Loucy (cell line): ENCODE measurements at regions not wholly inside any gene's neighbourhood (a gene's known extent, or its start where the extent isn't known, plus 50 kb on each side); places are given as distances from the start of the nearest gene placed in this dataset.

ENCODE experiments used
- H2AFZ ChIP-seq: fragments of 200-600 bp; sonication (generic); 2 replicates; pipeline ENCODE4 v1.6.0; 2016; ENCODE audit warnings: antibody characterized with exemption, mild to moderate bottlenecking, low read length, moderate library complexity
- H3F3A ChIP-seq: fragments of 200-600 bp; 2 replicates; pipeline ENCODE4 v1.6.0; 2016; ENCODE audit warnings: antibody characterized with exemption, low read depth, mild to moderate bottlenecking
- H3K27me3 ChIP-seq: fragments of 200-600 bp; sonication (generic); 2 replicates; pipeline ENCODE4 v1.6.1; 2014; ENCODE audit warnings: low read length, mild to moderate bottlenecking; ENCODE audit not compliant: insufficient read depth, poor library complexity, severe bottlenecking
- H3K36me3 ChIP-seq: fragments of 200-600 bp; sonication (generic); 2 replicates; pipeline ENCODE4 v1.6.1; 2016; ENCODE audit warnings: low read length; ENCODE audit not compliant: insufficient read depth
- H3K4me1 ChIP-seq: fragments of 200-600 bp; sonication (generic); 2 replicates; pipeline ENCODE4 v1.5.1; 2014; ENCODE audit warnings: low read length, mild to moderate bottlenecking; ENCODE audit not compliant: insufficient read depth, poor library complexity, severe bottlenecking
- H3K4me2 ChIP-seq: fragments of 200-600 bp; sonication (generic); 2 replicates; pipeline ENCODE4 v1.6.0; 2014; ENCODE audit warnings: antibody characterized with exemption, low read length, low read depth, mild to moderate bottlenecking; ENCODE audit not compliant: poor library complexity, severe bottlenecking
- H3K4me3 ChIP-seq: fragments of 200-600 bp; sonication (generic); 2 replicates; pipeline ENCODE4 v1.5.1; 2014; ENCODE audit warnings: low read length, mild to moderate bottlenecking, mixed read lengths; ENCODE audit not compliant: poor library complexity, severe bottlenecking
- H3K79me2 ChIP-seq: fragments of 200-600 bp; sonication (generic); 2 replicates; pipeline ENCODE4 v1.6.1; 2014; ENCODE audit warnings: low read length; ENCODE audit not compliant: insufficient read depth
- H3K9ac ChIP-seq: fragments of 200-600 bp; sonication (generic); 2 replicates; pipeline ENCODE4 v1.6.0; 2014; ENCODE audit warnings: mild to moderate bottlenecking, low read depth, low read length, moderate library complexity; ENCODE audit not compliant: poor library complexity, severe bottlenecking
- H3K9me2 ChIP-seq: fragments of 200-600 bp; sonication (generic); replicated peaks from 2 replicates; pipeline ENCODE4 v1.6.1; 2016; ENCODE audit warnings: low read depth, low read length, mixed read lengths
- H3K9me3 ChIP-seq: fragments of 200-600 bp; sonication (generic); 2 replicates; pipeline ENCODE4 v1.6.1; 2014; ENCODE audit warnings: mild to moderate bottlenecking, antibody characterized with exemption, low read length, low read depth; ENCODE audit not compliant: insufficient read depth
- H4K20me1 ChIP-seq: fragments of 200-600 bp; sonication (generic); 2 replicates; pipeline ENCODE4 v1.6.0; 2014; ENCODE audit warnings: antibody characterized with exemption, low read length, mild to moderate bottlenecking; ENCODE audit not compliant: insufficient read depth, poor library complexity, severe bottlenecking
- EZH2phosphoT487 ChIP-seq: fragments of 200-600 bp; IDR thresholded peaks from 2 replicates; pipeline ENCODE4 v1.6.1; 2018; ENCODE audit warnings: antibody characterized with exemption, mild to moderate bottlenecking, moderate library complexity, borderline replicate concordance
- TF ChIP-seq, protein P1 (sequence below): fragments of 200-600 bp; sonication (generic); conservative IDR thresholded peaks from 2 replicates; pipeline ENCODE4 v1.5.1; 2014; ENCODE audit warnings: mild to moderate bottlenecking, antibody characterized with exemption, low read length

DNA sequence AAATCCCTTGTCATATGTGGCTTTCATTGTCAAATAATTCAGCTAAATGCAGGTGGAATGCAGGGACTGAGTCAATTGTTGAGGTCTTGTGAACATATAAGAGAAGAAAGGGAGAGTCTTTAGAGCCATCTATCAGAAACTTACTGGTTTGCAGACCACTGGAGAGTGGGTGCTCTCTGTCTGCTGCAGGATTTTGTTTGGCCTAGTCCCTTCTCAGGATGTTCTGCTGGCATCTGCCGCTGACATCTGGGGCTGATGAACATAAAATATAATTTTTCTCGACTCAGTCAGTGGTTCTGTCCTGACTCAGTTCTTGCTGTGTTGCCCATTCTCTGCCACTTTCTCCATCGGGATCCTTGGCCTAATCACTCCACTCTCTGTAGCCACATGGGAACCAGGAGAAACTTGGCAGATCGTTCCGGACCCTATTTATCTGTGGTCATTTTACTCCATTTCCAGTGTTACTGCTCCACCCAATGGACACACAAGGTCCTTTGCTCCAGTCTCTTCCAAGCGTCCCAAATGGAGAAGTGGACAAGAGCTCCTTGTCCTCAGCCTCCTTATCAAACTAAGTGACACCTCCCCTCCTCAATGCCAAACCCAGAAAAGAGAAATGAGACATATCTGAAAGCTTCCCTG, 436.2 kb downstream of the FAT4 start:
- H3K79me2 ChIP-seq = no peaks in the 10 kb centered on the region
- H4K20me1 ChIP-seq = no peaks in the 10 kb centered on the region
- H2AFZ ChIP-seq = no peak overlapping the region
- H3K4me2 ChIP-seq = no peak overlapping the region
- H3K9me3 ChIP-seq = no peaks in the 10 kb centered on the region
- H3F3A ChIP-seq = no peaks in the 10 kb centered on the region
- no peak overlapping the region for H3K9ac ChIP-seq
- H3K9me2 ChIP-seq = no peaks in the 10 kb centered on the region
- no peak overlapping the region for H3K4me3 ChIP-seq
- no peaks in the 10 kb centered on the region for H3K27me3 ChIP-seq
- TF ChIP-seq EZH2phosphoT487 = no peak
- TF ChIP-seq, protein P1, sequence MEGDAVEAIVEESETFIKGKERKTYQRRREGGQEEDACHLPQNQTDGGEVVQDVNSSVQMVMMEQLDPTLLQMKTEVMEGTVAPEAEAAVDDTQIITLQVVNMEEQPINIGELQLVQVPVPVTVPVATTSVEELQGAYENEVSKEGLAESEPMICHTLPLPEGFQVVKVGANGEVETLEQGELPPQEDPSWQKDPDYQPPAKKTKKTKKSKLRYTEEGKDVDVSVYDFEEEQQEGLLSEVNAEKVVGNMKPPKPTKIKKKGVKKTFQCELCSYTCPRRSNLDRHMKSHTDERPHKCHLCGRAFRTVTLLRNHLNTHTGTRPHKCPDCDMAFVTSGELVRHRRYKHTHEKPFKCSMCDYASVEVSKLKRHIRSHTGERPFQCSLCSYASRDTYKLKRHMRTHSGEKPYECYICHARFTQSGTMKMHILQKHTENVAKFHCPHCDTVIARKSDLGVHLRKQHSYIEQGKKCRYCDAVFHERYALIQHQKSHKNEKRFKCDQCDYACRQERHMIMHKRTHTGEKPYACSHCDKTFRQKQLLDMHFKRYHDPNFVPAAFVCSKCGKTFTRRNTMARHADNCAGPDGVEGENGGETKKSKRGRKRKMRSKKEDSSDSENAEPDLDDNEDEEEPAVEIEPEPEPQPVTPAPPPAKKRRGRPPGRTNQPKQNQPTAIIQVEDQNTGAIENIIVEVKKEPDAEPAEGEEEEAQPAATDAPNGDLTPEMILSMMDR = no peak
- H3K36me3 ChIP-seq = no peaks in the 10 kb centered on the region
- no peaks in the 10 kb centered on the region for H3K4me1 ChIP-seq

DNA sequence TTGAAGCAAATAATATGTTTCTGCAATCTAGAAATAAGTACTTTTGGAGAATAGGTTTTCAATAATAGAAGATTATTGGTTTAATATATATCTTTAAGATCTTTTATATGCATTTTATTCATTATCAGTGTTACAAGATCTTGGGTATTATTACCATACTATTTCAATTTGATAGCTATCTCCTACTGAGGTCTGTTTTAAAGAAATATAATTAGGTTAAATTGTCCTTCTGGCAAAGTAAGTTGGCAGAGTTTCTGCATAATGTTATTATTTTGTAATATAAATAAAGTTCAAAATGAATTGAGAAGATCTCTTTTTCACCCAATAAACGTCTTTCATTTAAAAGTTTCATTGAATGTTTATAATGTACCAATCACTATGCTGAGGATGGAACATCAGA, 443.7 kb downstream of the FAT4 start:
- Histone ChIP-seq H3K36me3 (no peaks in the 10 kb centered on the region), H4K20me1 (no peaks in the 10 kb centered on the region), H2AFZ (no peak overlapping the region), H3K4me3 (no peak overlapping the region), H3F3A (no peaks in the 10 kb centered on the region), H3K27me3 (no peaks in the 10 kb centered on the region), H3K9me2 (no peaks in the 10 kb centered on the region), H3K9me3 (no peaks in the 10 kb centered on the region), H3K4me1 (no peaks in the 10 kb centered on the region), H3K79me2 (no peaks in the 10 kb centered on the region), H3K4me2 (no peak overlapping the region), H3K9ac (no peak overlapping the region)
- no peak for TF ChIP-seq EZH2phosphoT487

DNA sequence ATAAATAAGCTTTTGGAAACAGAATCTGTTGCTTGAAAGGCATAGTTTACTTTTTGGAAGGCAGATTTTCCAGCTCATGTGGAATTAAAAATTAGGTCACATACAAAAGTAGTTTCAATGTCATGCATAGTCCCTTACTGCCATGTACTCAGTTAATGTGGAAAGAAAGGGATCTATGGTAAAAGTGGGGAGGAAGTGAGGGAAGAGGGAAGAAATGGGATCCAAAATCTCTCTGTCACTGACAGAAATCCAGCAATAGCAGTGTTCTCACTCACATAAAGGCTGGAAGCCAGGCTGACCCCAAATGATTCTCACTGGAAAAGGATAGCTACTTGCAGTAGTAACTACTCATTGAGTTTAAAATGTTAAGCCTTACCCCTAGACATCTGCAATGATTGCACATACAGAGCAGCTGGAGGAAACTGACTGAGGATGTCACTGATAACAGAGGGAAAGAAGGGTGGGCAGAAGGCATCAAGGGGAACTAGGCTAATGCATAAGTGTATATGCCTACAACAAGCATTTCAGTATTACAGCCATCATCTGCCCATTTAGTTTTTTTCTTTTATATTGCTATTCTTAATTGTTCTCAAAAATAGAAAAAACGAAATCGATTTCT, 445.6 kb downstream of the FAT4 start:
- Histone ChIP-seq H3K9ac (no peak overlapping the region), H4K20me1 (no peaks in the 10 kb centered on the region), H3K9me2 (no peaks in the 10 kb centered on the region), H3K4me2 (no peak overlapping the region), H3K79me2 (no peaks in the 10 kb centered on the region), H3K4me1 (no peaks in the 10 kb centered on the region), H3K27me3 (no peaks in the 10 kb centered on the region), H3F3A (no peaks in the 10 kb centered on the region), H2AFZ (no peak overlapping the region), H3K4me3 (no peak overlapping the region), H3K9me3 (no peaks in the 10 kb centered on the region), H3K36me3 (no peaks in the 10 kb centered on the region)
- no peak for TF ChIP-seq EZH2phosphoT487
- TF ChIP-seq, protein P1 = no peak

DNA sequence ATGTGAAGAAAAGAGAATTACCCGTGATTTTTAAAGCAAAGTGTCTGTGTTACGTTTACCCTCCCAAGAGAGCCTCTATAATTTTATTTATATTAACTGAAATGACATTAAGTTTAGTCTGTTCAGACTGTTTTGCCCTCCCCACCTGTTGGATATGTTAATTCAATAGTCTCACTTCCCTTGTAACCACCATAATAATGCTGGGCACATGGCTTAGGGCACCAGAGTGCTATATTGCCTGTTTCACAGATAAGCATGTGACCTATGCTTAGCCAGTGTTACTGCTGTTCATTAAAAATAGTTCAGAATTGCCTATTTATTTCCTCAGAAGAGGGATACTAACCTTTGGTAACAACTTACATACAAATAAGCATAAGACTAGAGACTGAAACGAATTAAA, 446.2 kb downstream of the FAT4 start:
- Histone ChIP-seq H3K27me3 (no peaks in the 10 kb centered on the region), H2AFZ (no peak overlapping the region), H3K4me3 (no peak overlapping the region), H3K36me3 (no peaks in the 10 kb centered on the region), H4K20me1 (no peaks in the 10 kb centered on the region), H3F3A (no peaks in the 10 kb centered on the region), H3K9me3 (no peaks in the 10 kb centered on the region), H3K79me2 (no peaks in the 10 kb centered on the region), H3K9me2 (no peaks in the 10 kb centered on the region), H3K9ac (no peak overlapping the region), H3K4me2 (no peak overlapping the region), H3K4me1 (no peaks in the 10 kb centered on the region)
- TF ChIP-seq, protein P1 = no peak
- TF ChIP-seq EZH2phosphoT487 = no peak
